ENCODE measurements at regions not wholly inside any gene's neighbourhood (a gene's known extent, or its start where the extent isn't known, plus 50 kb on each side); places are given as distances from the start of the nearest gene placed in this dataset.

DNA sequence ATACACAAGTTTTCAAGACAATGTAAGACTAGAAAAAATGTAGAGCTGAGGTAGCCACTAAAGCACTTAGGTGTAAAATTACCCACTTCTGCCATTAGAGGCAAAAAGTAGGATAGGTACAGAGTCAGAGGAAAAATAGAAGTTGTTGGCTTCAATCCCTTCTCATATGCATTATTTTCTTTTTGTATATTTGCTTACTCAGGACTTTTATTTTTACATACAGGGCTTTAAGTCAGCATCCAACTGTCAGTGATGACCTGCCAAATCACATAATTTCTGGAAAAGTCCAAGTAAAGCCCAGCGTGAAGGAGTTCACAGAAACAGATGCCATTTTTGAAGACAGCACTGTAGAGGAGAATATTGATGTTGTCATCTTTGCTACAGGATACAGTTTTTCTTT lies 211.0 kb upstream of the POGK start:
- no peak overlapping the region for H3K4me3 ChIP-seq (replicated peaks; ENCODE audit: insufficient read depth, low read length)
- peaks cover 2% of the 10 kb centered on the region for H3K27me3 ChIP-seq (ENCODE audit: insufficient read depth, poor library complexity, severe bottlenecking)
- no peak for DNase-seq (ENCODE audit: low read depth in 1 of 2, low spot score in 1 of 2)
- TF ChIP-seq SPI1 (IDR thresholded peaks at IDR 0.05; ENCODE audit: borderline replicate concordance, low read depth) (no peak), GABPA (IDR thresholded peaks at IDR 0.05; ENCODE audit: low read depth) (no peak), CTCF (IDR thresholded peaks at IDR 0.05; ENCODE audit: insufficient read depth, low read length) (no peak), POLR2AphosphoS5 (IDR thresholded peaks at IDR 0.05; ENCODE audit: low read depth) (no peak), REST (IDR thresholded peaks at IDR 0.05; ENCODE audit: insufficient replicate concordance, low read depth) (no peak)
- H3K27ac ChIP-seq (replicated peaks): no peak overlapping the region

- peaks cover 2% of the 10 kb centered on the region for H3K27me3 ChIP-seq (ENCODE audit: insufficient read depth, poor library complexity, severe bottlenecking)
- TF ChIP-seq GABPA (IDR thresholded peaks at IDR 0.05; ENCODE audit: low read depth) (no peak), CTCF (IDR thresholded peaks at IDR 0.05; ENCODE audit: insufficient read depth, low read length) (no peak), REST (IDR thresholded peaks at IDR 0.05; ENCODE audit: insufficient replicate concordance, low read depth) (no peak), SPI1 (IDR thresholded peaks at IDR 0.05; ENCODE audit: borderline replicate concordance, low read depth) (no peak), POLR2AphosphoS5 (IDR thresholded peaks at IDR 0.05; ENCODE audit: low read depth) (no peak)
- no peak for DNase-seq (ENCODE audit: low read depth in 1 of 2, low spot score in 1 of 2)
These were observed 209.3 kb upstream of the POGK start for GRCh38 chr1:166629946-166630345.

DNA sequence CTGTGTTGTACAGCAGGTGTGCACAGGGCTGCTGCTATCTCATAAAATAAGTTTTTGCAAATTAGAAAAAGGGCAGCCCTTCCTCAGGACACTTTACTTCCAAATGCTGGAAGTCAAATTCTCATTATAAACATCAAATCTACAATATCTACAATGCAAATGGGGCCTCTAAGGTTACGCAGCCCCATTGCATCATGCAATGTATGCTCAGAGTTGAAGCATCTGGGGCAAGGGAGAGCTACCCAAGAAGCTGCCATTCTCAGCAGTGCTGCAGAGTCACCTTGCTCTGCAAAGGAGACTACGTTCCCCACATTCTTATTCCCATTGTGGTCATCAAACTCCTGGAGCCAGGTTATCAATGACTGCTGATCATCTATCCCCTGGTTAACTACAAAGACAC lies 208.9 kb upstream of the POGK start:
- no peak overlapping the region for H3K4me3 ChIP-seq (replicated peaks; ENCODE audit: insufficient read depth, low read length)
- no peak for DNase-seq (ENCODE audit: low read depth in 1 of 2, low spot score in 1 of 2)
- H3K27ac ChIP-seq (replicated peaks): no peak overlapping the region
- TF ChIP-seq REST (IDR thresholded peaks at IDR 0.05; ENCODE audit: insufficient replicate concordance, low read depth): no peak
- no peak for TF ChIP-seq SPI1 (IDR thresholded peaks at IDR 0.05; ENCODE audit: borderline replicate concordance, low read depth)
- TF ChIP-seq CTCF (IDR thresholded peaks at IDR 0.05; ENCODE audit: insufficient read depth, low read length): no peak
- TF ChIP-seq GABPA (IDR thresholded peaks at IDR 0.05; ENCODE audit: low read depth): no peak
- TF ChIP-seq POLR2AphosphoS5 (IDR thresholded peaks at IDR 0.05; ENCODE audit: low read depth): no peak
- H3K27me3 ChIP-seq (ENCODE audit: insufficient read depth, poor library complexity, severe bottlenecking): peaks cover 2% of the 10 kb centered on the region

More at GRCh38 chr1:166629946-166630345, 209.3 kb upstream of the POGK start:
- Histone ChIP-seq H3K27ac (replicated peaks) (no peak overlapping the region), H3K4me3 (replicated peaks; ENCODE audit: insufficient read depth, low read length) (no peak overlapping the region)
